AG04449 (cell line): ENCODE measurements at regions not wholly inside any gene's neighbourhood (a gene's known extent, or its start where the extent isn't known, plus 50 kb on each side); places are given as distances from the start of the nearest gene placed in this dataset.

Experiments
- CTCF ChIA-PET: fragments of 350-600 bp; formaldehyde crosslinking; extraction: SDS; loops from one replicate; lab custom pipeline; 2021; ENCODE audit warnings: antibody characterized with exemption; lab: Yijun Ruan, JAX
- POLR2A ChIA-PET: fragments of 400-600, 350-600 bp; formaldehyde crosslinking; extraction: SDS; loops from one replicate; lab custom pipeline; 2020; ENCODE audit warnings: antibody characterized with exemption, inconsistent platforms; lab: Yijun Ruan, JAX
- DNase-seq: peaks from one replicate; pipeline ENCODE4 v3.0.0-alpha.2; 2010; ENCODE audit warnings: low read depth, low spot score
- H3K4me3 ChIP-seq: 2 replicates; pipeline ENCODE4 v1.5.1; 2011; ENCODE audit warnings: low read depth, mild to moderate bottlenecking, control low read depth, low read length
- CTCF ChIP-seq: IDR thresholded peaks from one replicate; pipeline ENCODE4 v1.5.1; 2011; ENCODE audit warnings: mild to moderate bottlenecking, moderate library complexity, low read length, control low read depth, inconsistent platforms; ENCODE audit not compliant: insufficient read depth; ENCODE audit errors: missing control alignments

DNA sequence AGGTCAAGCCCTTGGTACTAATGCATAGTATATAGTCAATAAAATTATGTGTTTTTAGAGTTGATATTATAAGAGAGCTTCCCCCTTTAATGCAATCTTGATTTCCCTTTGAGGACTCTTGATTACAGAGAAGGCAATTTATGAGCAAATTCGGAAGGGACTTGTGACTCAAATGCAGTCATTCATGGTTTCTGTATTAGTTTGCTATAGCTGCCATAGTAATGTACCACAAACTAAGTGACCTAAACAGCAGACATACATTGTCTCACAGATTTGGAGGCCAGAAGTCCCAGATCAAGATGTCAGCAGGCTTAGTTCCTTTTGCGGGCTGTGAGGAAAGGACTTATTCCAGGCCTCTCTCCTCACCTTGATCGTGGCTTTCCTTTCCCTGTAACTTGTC is 933.4 kb downstream of the NLGN4Y start:
- CTCF ChIA-PET: no interaction called here
- no peak for DNase-seq
- TF ChIP-seq CTCF: no peak
- POLR2A ChIA-PET: no interaction called here
- no peak overlapping the region for H3K4me3 ChIP-seq

DNA sequence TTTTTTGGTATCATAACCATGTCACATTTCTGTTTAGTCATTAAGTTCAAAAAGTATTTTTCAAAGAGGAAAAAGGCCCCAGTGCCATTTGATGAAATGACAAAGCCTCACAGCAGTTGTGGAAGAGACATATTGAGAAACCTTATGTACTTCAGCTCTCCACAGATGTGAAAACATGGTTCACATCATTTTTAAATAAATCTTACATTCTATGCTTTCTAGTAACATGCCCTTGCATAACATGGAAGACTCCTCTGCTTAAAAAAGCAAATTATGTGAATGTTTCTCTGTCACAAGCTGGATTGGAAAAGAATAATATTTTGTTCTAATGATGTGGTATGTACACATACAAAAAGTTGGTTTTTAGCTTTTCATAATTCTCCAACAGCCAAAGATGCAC is 934.1 kb downstream of the NLGN4Y start:
- no peak for DNase-seq
- ChIA-PET CTCF (no interaction called here), POLR2A (no interaction called here)
- TF ChIP-seq CTCF: no peak
- H3K4me3 ChIP-seq: no peak overlapping the region

- DNase-seq: no peak
- H3K4me3 ChIP-seq: no peak overlapping the region
- ChIA-PET POLR2A (no interaction called here), CTCF (interaction anchor here (1.0 kb wide), 1 partner anchor 12 kb away, joined by 4 read pairs; no protein-coding TSS in a partner anchor)
- TF ChIP-seq CTCF: no peak
Observed at GRCh38 chrY:15465880-15466279, 941.6 kb downstream of the NLGN4Y start.

GRCh38 chrY:15466891-15467290 is 942.6 kb downstream of the NLGN4Y start:
- no peak overlapping the region for H3K4me3 ChIP-seq
- POLR2A ChIA-PET: no interaction called here

DNA sequence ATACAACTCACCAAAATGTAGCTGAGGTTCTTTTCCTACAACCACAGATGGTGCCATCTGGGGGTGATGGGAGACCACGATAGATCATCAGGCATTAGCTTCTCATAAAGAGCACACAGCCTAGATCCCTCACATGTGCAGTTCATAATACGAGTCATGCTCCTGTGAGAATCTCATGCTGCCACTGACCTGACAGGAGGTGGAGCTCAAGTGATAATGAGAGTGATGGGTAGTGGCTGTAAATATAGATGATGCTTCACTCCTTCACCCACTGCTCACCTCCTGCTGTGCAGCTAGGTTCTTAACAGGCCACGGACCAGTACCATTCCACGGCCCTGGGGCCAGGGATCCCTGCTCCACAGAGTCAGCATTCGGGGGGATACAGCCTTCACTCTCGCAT is 943.8 kb downstream of the NLGN4Y start:
- TF ChIP-seq CTCF: no peak
- no peak for DNase-seq
- POLR2A ChIA-PET: no interaction called here
- H3K4me3 ChIP-seq: no peak overlapping the region
- CTCF ChIA-PET: no interaction called here

More at GRCh38 chrY:15466891-15467290, 942.6 kb downstream of the NLGN4Y start:
- CTCF ChIA-PET: interaction anchor here (1.0 kb wide), 1 partner anchor 13 kb away, joined by 4 read pairs; no protein-coding TSS in a partner anchor
- DNase-seq: no peak
- no peak for TF ChIP-seq CTCF

DNA sequence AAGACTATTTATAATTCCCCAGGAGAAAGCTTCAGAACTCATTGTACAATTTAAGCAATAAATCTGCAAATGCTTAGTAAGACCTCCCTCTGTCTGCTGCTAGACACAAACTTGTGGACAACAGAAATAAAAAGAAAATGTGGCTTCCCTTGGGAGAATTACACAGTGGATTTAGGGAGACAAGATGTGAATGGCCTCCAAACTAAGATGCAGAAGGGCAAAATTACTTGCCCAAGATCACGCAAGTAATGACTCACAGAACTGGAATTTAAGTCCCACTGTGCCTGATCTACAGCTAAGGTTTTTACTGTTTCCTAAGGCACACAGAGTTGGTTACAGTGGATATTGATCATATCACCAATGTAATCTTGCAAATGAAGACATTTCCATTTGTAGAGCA is 947.0 kb downstream of the NLGN4Y start:
- no peak for DNase-seq
- H3K4me3 ChIP-seq: no peak overlapping the region
- ChIA-PET POLR2A (no interaction called here), CTCF (no interaction called here)
- TF ChIP-seq CTCF: no peak
